Activated B cell treated with CpG ODN at 0.5 μM for 24 hours (primary cell): ENCODE measurements at regions not wholly inside any gene's neighbourhood (a gene's known extent, or its start where the extent isn't known, plus 50 kb on each side); places are given as distances from the start of the nearest gene placed in this dataset.

ENCODE experiments used
- ATAC-seq: fragments of 200-7000 bp; cut with Tn5 transposase; one replicate; pipeline ENCODE4 v1.10.0; 2021; ENCODE audit warnings: low read depth, mild to moderate bottlenecking, moderate library complexity
- CTCF ChIA-PET: fragments of 350-600 bp; sonication (Branson Sonifier 250); formaldehyde crosslinking; loops from one replicate; lab custom pipeline; 2021; ENCODE audit warnings: antibody characterized with exemption; lab: Charles Lee
- POLR2A ChIA-PET: fragments of 350-600 bp; sonication (Branson Sonifier 250); formaldehyde crosslinking; loops from one replicate; lab custom pipeline; 2021; ENCODE audit warnings: antibody characterized with exemption; lab: Charles Lee
- DNase-seq: peaks from one replicate; pipeline ENCODE4 v3.0.0; 2022
- H3K27ac Mint-ChIP-seq: one replicate; pipeline ENCODE4 v1.8.0; 2020; ENCODE audit warnings: mixed read lengths
- H3K27me3 Mint-ChIP-seq: one replicate; pipeline ENCODE4 v1.8.0; 2021; ENCODE audit warnings: mixed read lengths
- H3K36me3 Mint-ChIP-seq: one replicate; pipeline ENCODE4 v1.8.0; 2021; ENCODE audit warnings: low read depth, mixed read lengths
- H3K4me1 Mint-ChIP-seq: one replicate; pipeline ENCODE4 v1.8.0; 2021; ENCODE audit warnings: mixed read lengths
- H3K4me3 Mint-ChIP-seq: one replicate; pipeline ENCODE4 v1.8.0; 2020; ENCODE audit warnings: mild to moderate bottlenecking, mixed read lengths
- H3K9me3 Mint-ChIP-seq: one replicate; pipeline ENCODE4 v1.8.0; 2020; ENCODE audit warnings: mixed read lengths
- intact Hi-C: fragments of 100-400 bp; cut with micrococcal nuclease; formaldehyde crosslinking; loops from one replicate; pipeline ENCODE4 v1.15.1; 2024
- TF ChIP-seq, protein P1 (sequence below): fragments of 200-600 bp; IDR thresholded peaks from one replicate; pipeline ENCODE4 v1.8.0; 2022; ENCODE audit warnings: antibody characterized with exemption, mild to moderate bottlenecking

DNA sequence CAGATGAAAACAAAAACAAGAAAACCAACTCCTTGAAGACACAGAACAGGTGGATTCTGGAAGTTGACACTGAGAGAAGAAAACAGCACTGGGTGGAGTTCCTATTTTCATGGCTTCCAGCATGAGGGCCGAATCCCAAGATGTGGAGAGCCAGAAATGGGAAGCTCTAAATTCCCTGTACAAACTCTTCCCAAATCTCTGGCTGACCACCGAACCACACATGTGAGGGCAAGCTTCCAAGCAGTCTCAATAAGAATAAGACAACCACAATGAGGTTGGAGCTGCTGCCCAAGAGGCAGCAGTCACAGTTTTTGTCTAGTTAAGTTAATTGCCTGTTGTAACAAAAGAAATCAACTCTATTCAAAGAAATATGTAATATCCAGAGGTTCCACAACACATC is 339.3 kb upstream of the SLC30A5 start:
- Mint-ChIP-seq H3K4me1 (peaks cover 8% of the 10 kb centered on the region), H3K4me3 (no peak overlapping the region), H3K27me3 (peaks cover 19% of the 10 kb centered on the region), H3K27ac (no peak overlapping the region), H3K9me3 (no peaks in the 10 kb centered on the region), H3K36me3 (no peaks in the 10 kb centered on the region)
- ChIA-PET CTCF (no interaction called here), POLR2A (no interaction called here)
- intact Hi-C loops, result no loop called here
- DNase-seq (no peak), ATAC-seq (no peak)
- TF ChIP-seq, protein P1, sequence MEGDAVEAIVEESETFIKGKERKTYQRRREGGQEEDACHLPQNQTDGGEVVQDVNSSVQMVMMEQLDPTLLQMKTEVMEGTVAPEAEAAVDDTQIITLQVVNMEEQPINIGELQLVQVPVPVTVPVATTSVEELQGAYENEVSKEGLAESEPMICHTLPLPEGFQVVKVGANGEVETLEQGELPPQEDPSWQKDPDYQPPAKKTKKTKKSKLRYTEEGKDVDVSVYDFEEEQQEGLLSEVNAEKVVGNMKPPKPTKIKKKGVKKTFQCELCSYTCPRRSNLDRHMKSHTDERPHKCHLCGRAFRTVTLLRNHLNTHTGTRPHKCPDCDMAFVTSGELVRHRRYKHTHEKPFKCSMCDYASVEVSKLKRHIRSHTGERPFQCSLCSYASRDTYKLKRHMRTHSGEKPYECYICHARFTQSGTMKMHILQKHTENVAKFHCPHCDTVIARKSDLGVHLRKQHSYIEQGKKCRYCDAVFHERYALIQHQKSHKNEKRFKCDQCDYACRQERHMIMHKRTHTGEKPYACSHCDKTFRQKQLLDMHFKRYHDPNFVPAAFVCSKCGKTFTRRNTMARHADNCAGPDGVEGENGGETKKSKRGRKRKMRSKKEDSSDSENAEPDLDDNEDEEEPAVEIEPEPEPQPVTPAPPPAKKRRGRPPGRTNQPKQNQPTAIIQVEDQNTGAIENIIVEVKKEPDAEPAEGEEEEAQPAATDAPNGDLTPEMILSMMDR, result no peak

DNA sequence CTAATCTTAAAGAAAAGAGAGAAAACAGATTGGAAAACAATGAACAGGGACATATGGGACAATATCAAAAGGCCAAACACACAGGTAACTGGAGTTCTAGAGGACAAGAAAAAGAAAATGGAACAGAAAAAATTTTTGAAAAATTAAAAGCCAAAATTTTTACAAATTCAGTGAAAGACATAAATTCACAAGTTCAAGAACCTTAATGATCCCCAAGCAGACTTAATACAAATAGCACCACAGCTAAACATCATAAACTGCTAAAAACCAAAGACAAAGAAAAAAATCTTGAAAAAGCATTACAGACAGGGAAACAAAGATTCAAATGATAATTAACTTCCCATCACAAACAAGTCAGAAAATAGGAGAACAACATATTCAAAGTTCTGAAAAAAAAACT is 338.5 kb upstream of the SLC30A5 start:
- intact Hi-C loops, result no loop called here
- ATAC-seq, result no peak

DNA sequence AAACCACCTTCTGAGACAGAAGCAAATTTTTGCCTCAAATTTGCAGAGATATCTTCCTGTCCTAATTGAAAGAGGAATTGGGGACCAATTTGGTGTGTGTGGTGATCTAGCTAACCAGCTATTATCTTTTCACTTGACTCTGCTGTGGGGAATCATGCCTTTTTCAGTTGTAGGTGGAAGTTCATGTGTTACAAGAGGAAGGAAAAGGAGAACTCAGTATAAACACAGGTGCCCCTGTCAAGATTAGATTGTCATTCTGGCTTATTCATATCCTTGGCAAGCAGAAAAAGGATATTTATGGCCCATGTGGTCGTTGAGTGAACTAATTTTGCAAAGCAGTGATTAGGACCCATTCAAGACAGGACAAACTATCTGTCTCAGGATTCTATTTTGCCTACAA is 336.8 kb upstream of the SLC30A5 start:
- Mint-ChIP-seq H3K27me3 (peaks cover 4% of the 10 kb centered on the region), H3K27ac (no peak overlapping the region), H3K36me3 (no peaks in the 10 kb centered on the region), H3K4me1 (peaks cover 8% of the 10 kb centered on the region), H3K4me3 (no peak overlapping the region), H3K9me3 (no peaks in the 10 kb centered on the region)
- TF ChIP-seq, protein P1, result no peak
- ATAC-seq (no peak), DNase-seq (no peak)
- ChIA-PET POLR2A (no interaction called here), CTCF (no interaction called here)
- intact Hi-C loops, result no loop called here

More for the DNA sequence above, 338.5 kb upstream of the SLC30A5 start:
- TF ChIP-seq, protein P1, result no peak
- no peaks in the 10 kb centered on the region for H3K36me3 Mint-ChIP-seq
- no peak overlapping the region for H3K27ac Mint-ChIP-seq
- no peak for DNase-seq
- H3K4me1 Mint-ChIP-seq, result peaks cover 8% of the 10 kb centered on the region
- peaks cover 12% of the 10 kb centered on the region for H3K27me3 Mint-ChIP-seq
- H3K4me3 Mint-ChIP-seq, result no peak overlapping the region
- ChIA-PET POLR2A (no interaction called here), CTCF (no interaction called here)
- no peaks in the 10 kb centered on the region for H3K9me3 Mint-ChIP-seq

DNA sequence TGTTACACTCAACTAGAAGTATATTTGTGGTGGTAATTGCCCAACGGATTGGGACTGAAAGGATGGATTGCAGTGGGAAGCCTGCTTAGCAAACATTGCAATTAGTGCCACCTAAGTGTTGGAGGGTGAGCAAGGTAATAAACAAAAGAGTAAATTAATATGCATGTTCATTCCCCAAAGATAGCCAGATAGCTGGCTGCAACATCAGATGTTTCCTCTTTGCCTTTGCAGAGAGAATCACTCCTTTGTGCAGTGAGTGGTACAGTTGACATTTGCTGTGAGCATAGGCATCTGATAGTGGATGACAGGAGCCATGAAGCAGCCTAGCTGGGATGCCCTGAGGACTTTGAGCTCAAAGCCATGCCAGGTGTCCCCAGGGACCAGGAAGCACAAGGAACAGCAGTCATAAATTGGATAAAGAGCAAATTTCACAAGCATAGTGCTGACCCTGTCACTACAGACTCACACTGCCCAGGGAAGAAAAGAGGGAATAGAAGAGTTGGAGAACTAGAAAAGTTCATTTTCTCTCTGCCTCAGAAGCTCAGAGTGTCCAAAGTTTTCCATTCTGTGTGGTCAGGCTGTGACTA is 336.1 kb upstream of the SLC30A5 start:
- TF ChIP-seq, protein P1, result no peak
- intact Hi-C loops, result no loop called here
- H3K27me3 Mint-ChIP-seq, result peaks cover 4% of the 10 kb centered on the region
- no peak for DNase-seq
- no peaks in the 10 kb centered on the region for H3K36me3 Mint-ChIP-seq
- peaks cover 8% of the 10 kb centered on the region for H3K4me1 Mint-ChIP-seq
- POLR2A ChIA-PET, result no interaction called here
- CTCF ChIA-PET, result no interaction called here
- ATAC-seq, result no peak
- H3K27ac Mint-ChIP-seq, result no peak overlapping the region
- H3K9me3 Mint-ChIP-seq, result no peaks in the 10 kb centered on the region
- no peak overlapping the region for H3K4me3 Mint-ChIP-seq

DNA sequence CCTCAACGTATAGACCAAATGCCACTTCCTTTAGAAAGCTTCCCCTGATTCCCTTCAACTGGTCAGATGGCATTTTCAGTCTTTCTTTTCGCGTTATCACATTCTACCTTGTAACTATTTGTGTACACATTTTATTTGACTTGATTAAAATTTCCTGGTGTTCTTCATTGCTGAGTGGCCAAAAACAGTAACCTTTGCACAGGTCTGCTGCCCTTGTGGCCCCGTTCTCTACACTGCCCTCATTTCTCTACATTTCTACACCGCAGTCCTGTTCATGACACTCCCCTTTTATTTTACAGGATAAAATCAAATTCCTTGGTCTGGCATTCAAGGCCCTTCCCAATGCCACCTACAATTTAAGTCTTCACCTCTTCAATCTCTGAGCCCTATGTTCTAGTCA is 334.2 kb upstream of the SLC30A5 start:
- ATAC-seq (no peak), DNase-seq (no peak)
- intact Hi-C loops, result no loop called here
- CTCF ChIA-PET, result no interaction called here
- no peaks in the 10 kb centered on the region for H3K9me3 Mint-ChIP-seq
- no peak overlapping the region for H3K4me3 Mint-ChIP-seq
- no peak overlapping the region for H3K27ac Mint-ChIP-seq
- H3K36me3 Mint-ChIP-seq, result no peaks in the 10 kb centered on the region
- peaks cover 8% of the 10 kb centered on the region for H3K4me1 Mint-ChIP-seq
- no peaks in the 10 kb centered on the region for H3K27me3 Mint-ChIP-seq
- TF ChIP-seq, protein P1, result no peak
- POLR2A ChIA-PET, result no interaction called here
